ENCODE measurements at regions not wholly inside any gene's neighbourhood (a gene's known extent, or its start where the extent isn't known, plus 50 kb on each side); places are given as distances from the start of the nearest gene placed in this dataset.
A peak's percentile ranks its signal among the peaks of the same experiment; 100 is the strongest.
"Not testable (repeated sequence)": the region's sequence is repeated elsewhere in the genome, so short reads cannot be mapped to it uniquely, and the experiment has no call there.

- Histone ChIP-seq H3K4me3 (ENCODE audit: low read depth, low read length) (no peak overlapping the region), H3K4me1 (ENCODE audit: control insufficient read depth, insufficient read depth, low read length) (no peaks in the 10 kb centered on the region), H3K9me3 (ENCODE audit: control insufficient read depth, insufficient read depth, low read depth, low read length) (no peaks in the 10 kb centered on the region), H3K36me3 (ENCODE audit: control insufficient read depth, insufficient read depth, low read length) (no peaks in the 10 kb centered on the region), H3K9ac (ENCODE audit: low read length) (no peak overlapping the region), H3K27me3 (ENCODE audit: control insufficient read depth, insufficient read depth, low read length) (no peaks in the 10 kb centered on the region), H3K27ac (ENCODE audit: low read depth, low read length) (no peak overlapping the region)
These were observed 621.5 kb downstream of the TENT5A start for GRCh38 chr6:81130969-81131368.

GRCh38 chr6:81130061-81130460 lies 622.4 kb downstream of the TENT5A start:
- Histone ChIP-seq H3K36me3 (ENCODE audit: control insufficient read depth, insufficient read depth, low read length) (no peaks in the 10 kb centered on the region), H3K9me3 (ENCODE audit: control insufficient read depth, insufficient read depth, low read depth, low read length) (no peaks in the 10 kb centered on the region), H3K4me3 (ENCODE audit: low read depth, low read length) (no peak overlapping the region), H3K27me3 (ENCODE audit: control insufficient read depth, insufficient read depth, low read length) (no peaks in the 10 kb centered on the region), H3K4me1 (ENCODE audit: control insufficient read depth, insufficient read depth, low read length) (no peaks in the 10 kb centered on the region), H3K27ac (ENCODE audit: low read depth, low read length) (no peak overlapping the region), H3K9ac (ENCODE audit: low read length) (no peak overlapping the region)

GRCh38 chr6:81128671-81129070 lies 623.8 kb downstream of the TENT5A start:
- Histone ChIP-seq H3K27ac (ENCODE audit: low read depth, low read length) (no peak overlapping the region), H3K36me3 (ENCODE audit: control insufficient read depth, insufficient read depth, low read length) (no peaks in the 10 kb centered on the region)

GRCh38 chr6:81126150-81126549 lies 626.3 kb downstream of the TENT5A start:
- Histone ChIP-seq H3K4me1 (ENCODE audit: control insufficient read depth, insufficient read depth, low read length) (no peaks in the 10 kb centered on the region), H3K27ac (ENCODE audit: low read depth, low read length) (no peak overlapping the region), H3K9ac (ENCODE audit: low read length) (no peak overlapping the region), H3K27me3 (ENCODE audit: control insufficient read depth, insufficient read depth, low read length) (no peaks in the 10 kb centered on the region), H3K4me3 (ENCODE audit: low read depth, low read length) (no peak overlapping the region), H3K9me3 (ENCODE audit: control insufficient read depth, insufficient read depth, low read depth, low read length) (no peaks in the 10 kb centered on the region), H3K36me3 (ENCODE audit: control insufficient read depth, insufficient read depth, low read length) (no peaks in the 10 kb centered on the region)

More at GRCh38 chr6:81128671-81129070, 623.8 kb downstream of the TENT5A start:
- no peaks in the 10 kb centered on the region for H3K4me1 ChIP-seq (ENCODE audit: control insufficient read depth, insufficient read depth, low read length)
- H3K9ac ChIP-seq (ENCODE audit: low read length): no peak overlapping the region
- no peaks in the 10 kb centered on the region for H3K27me3 ChIP-seq (ENCODE audit: control insufficient read depth, insufficient read depth, low read length)
- H3K4me3 ChIP-seq (ENCODE audit: low read depth, low read length): no peak overlapping the region
- no peaks in the 10 kb centered on the region for H3K9me3 ChIP-seq (ENCODE audit: control insufficient read depth, insufficient read depth, low read depth, low read length)

- Histone ChIP-seq H3K9me3 (ENCODE audit: control insufficient read depth, insufficient read depth, low read depth, low read length) (peaks cover 12% of the 10 kb centered on the region; the same call in 1 of the 2 replicates), H3K4me1 (ENCODE audit: control insufficient read depth, insufficient read depth, low read length) (no peaks in the 10 kb centered on the region), H3K27ac (ENCODE audit: low read depth, low read length) (no peak overlapping the region), H3K4me3 (ENCODE audit: low read depth, low read length) (no peak overlapping the region), H3K9ac (ENCODE audit: low read length) (no peak overlapping the region), H3K36me3 (ENCODE audit: control insufficient read depth, insufficient read depth, low read length) (no peaks in the 10 kb centered on the region), H3K27me3 (ENCODE audit: control insufficient read depth, insufficient read depth, low read length) (no peaks in the 10 kb centered on the region)
These were observed 632.2 kb downstream of the TENT5A start for GRCh38 chr6:81120280-81120679.

- no peaks in the 10 kb centered on the region for H3K36me3 ChIP-seq (ENCODE audit: control insufficient read depth, insufficient read depth, low read length)
- no peaks in the 10 kb centered on the region for H3K4me1 ChIP-seq (ENCODE audit: control insufficient read depth, insufficient read depth, low read length)
These were observed 646.5 kb downstream of the TENT5A start for GRCh38 chr6:81105998-81106397.

GRCh38 chr6:81098109-81098814 lies 654.2 kb downstream of the TENT5A start:
- H3K27me3 ChIP-seq (ENCODE audit: control insufficient read depth, insufficient read depth, low read length): no peaks in the 10 kb centered on the region
- no peak overlapping the region for H3K4me3 ChIP-seq (ENCODE audit: low read depth, low read length)
- 0 out of 2 replicates have a peak, but pooled peaks cover 2% of the 10 kb centered on the region for H3K9me3 ChIP-seq (ENCODE audit: control insufficient read depth, insufficient read depth, low read depth, low read length)

More at GRCh38 chr6:81105998-81106397, 646.5 kb downstream of the TENT5A start:
- Histone ChIP-seq H3K4me3 (ENCODE audit: low read depth, low read length) (no peak overlapping the region), H3K27me3 (ENCODE audit: control insufficient read depth, insufficient read depth, low read length) (no peaks in the 10 kb centered on the region), H3K27ac (ENCODE audit: low read depth, low read length) (no peak overlapping the region), H3K9me3 (ENCODE audit: control insufficient read depth, insufficient read depth, low read depth, low read length) (0 out of 2 replicates have a peak, but pooled peaks cover 2% of the 10 kb centered on the region), H3K9ac (ENCODE audit: low read length) (no peak overlapping the region)

GRCh38 chr6:81096464-81096863 lies 656.0 kb downstream of the TENT5A start:
- H3K27ac ChIP-seq (ENCODE audit: low read depth, low read length); H3K9ac ChIP-seq (ENCODE audit: low read length); H3K36me3 ChIP-seq (ENCODE audit: control insufficient read depth, insufficient read depth, low read length); H3K4me1 ChIP-seq (ENCODE audit: control insufficient read depth, insufficient read depth, low read length); H3K9me3 ChIP-seq (ENCODE audit: control insufficient read depth, insufficient read depth, low read depth, low read length); H3K27me3 ChIP-seq (ENCODE audit: control insufficient read depth, insufficient read depth, low read length); H3K4me3 ChIP-seq (ENCODE audit: low read depth, low read length): not testable (repeated sequence)

More at GRCh38 chr6:81098109-81098814, 654.2 kb downstream of the TENT5A start:
- Histone ChIP-seq H3K36me3 (ENCODE audit: control insufficient read depth, insufficient read depth, low read length) (no peaks in the 10 kb centered on the region), H3K27ac (ENCODE audit: low read depth, low read length) (no peak overlapping the region), H3K9ac (ENCODE audit: low read length) (no peak overlapping the region), H3K4me1 (ENCODE audit: control insufficient read depth, insufficient read depth, low read length) (no peaks in the 10 kb centered on the region; the same call in 1 of the 2 replicates)

- Histone ChIP-seq H3K27me3 (ENCODE audit: control insufficient read depth, insufficient read depth, low read length) (no peaks in the 10 kb centered on the region), H3K27ac (ENCODE audit: low read depth, low read length) (peak overlapping the region; percentile 9; the same call in 1 of the 2 replicates), H3K36me3 (ENCODE audit: control insufficient read depth, insufficient read depth, low read length) (no peaks in the 10 kb centered on the region), H3K4me3 (ENCODE audit: low read depth, low read length) (no peak overlapping the region), H3K9ac (ENCODE audit: low read length) (no peak overlapping the region), H3K4me1 (ENCODE audit: control insufficient read depth, insufficient read depth, low read length) (no peaks in the 10 kb centered on the region; the same call in 1 of the 2 replicates), H3K9me3 (ENCODE audit: control insufficient read depth, insufficient read depth, low read depth, low read length) (no peaks in the 10 kb centered on the region)
These were observed 659.4 kb downstream of the TENT5A start for GRCh38 chr6:81093051-81093450.

- Histone ChIP-seq H3K27ac (ENCODE audit: low read depth, low read length) (no peak overlapping the region), H3K4me1 (ENCODE audit: control insufficient read depth, insufficient read depth, low read length) (peaks cover 9% of the 10 kb centered on the region; the same call in 1 of the 2 replicates), H3K9me3 (ENCODE audit: control insufficient read depth, insufficient read depth, low read depth, low read length) (no peaks in the 10 kb centered on the region), H3K4me3 (ENCODE audit: low read depth, low read length) (no peak overlapping the region), H3K27me3 (ENCODE audit: control insufficient read depth, insufficient read depth, low read length) (no peaks in the 10 kb centered on the region), H3K9ac (ENCODE audit: low read length) (no peak overlapping the region), H3K36me3 (ENCODE audit: control insufficient read depth, insufficient read depth, low read length) (no peaks in the 10 kb centered on the region)
These were observed 664.3 kb downstream of the TENT5A start for GRCh38 chr6:81088145-81088544.

GRCh38 chr6:81086991-81087390 lies 665.5 kb downstream of the TENT5A start:
- Histone ChIP-seq H3K9ac (ENCODE audit: low read length) (no peak overlapping the region), H3K36me3 (ENCODE audit: control insufficient read depth, insufficient read depth, low read length) (no peaks in the 10 kb centered on the region), H3K4me3 (ENCODE audit: low read depth, low read length) (no peak overlapping the region), H3K9me3 (ENCODE audit: control insufficient read depth, insufficient read depth, low read depth, low read length) (no peaks in the 10 kb centered on the region), H3K27me3 (ENCODE audit: control insufficient read depth, insufficient read depth, low read length) (no peaks in the 10 kb centered on the region), H3K27ac (ENCODE audit: low read depth, low read length) (no peak overlapping the region), H3K4me1 (ENCODE audit: control insufficient read depth, insufficient read depth, low read length) (peaks cover 9% of the 10 kb centered on the region; the same call in 1 of the 2 replicates)

All from HUES6 (cell line).